D721Med (cell line): ENCODE measurements at regions not wholly inside any gene's neighbourhood (a gene's known extent, or its start where the extent isn't known, plus 50 kb on each side); places are given as distances from the start of the nearest gene placed in this dataset.

Experiments used
- DNase-seq: peaks from one replicate; pipeline ENCODE4 v3.0.0; 2011; ENCODE audit warnings: low spot score; ENCODE audit not compliant: insufficient read length
- FAIRE-seq: peaks from 2 replicates; lab custom pipeline; 2011; peaks lifted over from hg19 to GRCh38; lab: Jason Lieb, UNC
- CTCF ChIP-seq: IDR thresholded peaks from 2 replicates; pipeline ENCODE4 v1.5.1; 2012; ENCODE audit warnings: mild to moderate bottlenecking, control low read depth; ENCODE audit not compliant: insufficient read depth; ENCODE audit errors: missing control alignments

- DNase-seq, result no peak
- no peak for TF ChIP-seq CTCF
- FAIRE-seq, result no peak
These were observed 1233.8 kb downstream of the NLGN4X start for GRCh38 chrX:4994855-4995254.

- DNase-seq (no peak), FAIRE-seq (no peak)
- no peak for TF ChIP-seq CTCF
These were observed 1250.1 kb downstream of the NLGN4X start for GRCh38 chrX:4978613-4979012.

DNA sequence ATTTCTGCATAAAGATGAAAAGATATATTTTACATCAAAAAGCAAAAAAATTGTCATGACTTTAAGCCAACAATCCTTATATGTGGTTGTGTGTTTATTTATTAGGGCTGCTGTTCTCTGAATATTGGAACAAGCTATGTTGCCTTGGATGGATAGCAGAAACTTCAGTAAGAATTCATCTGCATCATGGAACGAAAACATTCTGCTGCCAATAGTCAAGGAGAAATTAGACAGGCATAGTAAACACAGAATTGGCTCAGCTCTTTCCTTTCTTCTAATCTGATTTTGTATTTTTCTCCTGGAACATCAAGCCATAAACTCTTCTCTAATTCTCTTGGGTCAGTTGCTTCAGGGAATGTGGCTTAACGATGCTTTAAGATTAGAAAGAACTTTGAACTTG, 1257.0 kb downstream of the NLGN4X start:
- no peak for FAIRE-seq
- no peak for TF ChIP-seq CTCF
- DNase-seq, result no peak

GRCh38 chrX:4964112-4964511, 1250.7 kb upstream of the PRKX start:
- TF ChIP-seq CTCF, result no peak
- FAIRE-seq, result no peak
- DNase-seq, result no peak

DNA sequence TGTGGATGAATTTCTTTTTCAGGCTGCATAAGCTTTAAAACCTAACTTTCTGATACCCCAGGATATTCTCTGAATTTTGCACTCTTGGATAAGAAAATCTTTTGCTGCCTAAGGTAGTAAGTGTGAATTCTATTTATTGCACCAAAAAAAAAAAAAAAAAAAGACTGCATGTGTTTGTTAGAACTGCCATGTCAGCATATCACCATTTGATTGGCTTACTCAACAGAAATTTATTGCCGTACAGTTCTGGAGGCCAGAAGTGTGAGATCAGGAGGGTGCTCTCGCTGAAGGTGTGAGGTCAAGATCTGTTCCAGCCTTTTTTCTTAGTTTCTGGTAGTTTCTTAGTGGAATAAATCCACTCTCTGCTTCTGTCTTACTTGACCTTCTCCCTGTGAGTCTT, 1250.0 kb upstream of the PRKX start:
- no peak for TF ChIP-seq CTCF
- DNase-seq (no peak), FAIRE-seq (no peak)

- DNase-seq (no peak), FAIRE-seq (no peak)
- TF ChIP-seq CTCF, result no peak
These were observed 1231.3 kb upstream of the PRKX start for GRCh38 chrX:4944767-4945166.

DNA sequence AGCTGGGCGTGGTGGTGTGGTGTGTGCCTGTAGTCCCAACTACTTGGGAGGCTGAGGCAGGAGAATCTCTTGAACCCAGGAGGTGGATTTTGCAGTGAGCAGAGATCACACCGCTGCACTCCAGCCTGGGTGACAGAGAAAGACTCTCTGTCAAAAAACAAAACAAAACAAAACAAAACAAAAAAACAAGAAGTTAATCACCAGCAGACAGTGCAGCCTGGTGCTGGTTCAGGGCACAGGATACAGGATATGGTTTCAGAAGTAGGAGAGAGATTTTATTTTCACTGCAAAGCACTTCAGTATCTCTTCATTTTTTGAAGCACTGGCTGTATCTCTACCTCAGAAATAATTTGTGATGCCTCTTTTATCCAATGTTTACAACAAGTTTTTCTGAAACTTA, 1222.9 kb upstream of the PRKX start:
- TF ChIP-seq CTCF, result no peak
- FAIRE-seq (no peak), DNase-seq (no peak)
